HG02763 (cell line): ENCODE measurements at regions not wholly inside any gene's neighbourhood (a gene's known extent, or its start where the extent isn't known, plus 50 kb on each side); places are given as distances from the start of the nearest gene placed in this dataset.
A peak's percentile ranks its signal among the peaks of the same experiment; 100 is the strongest.
"Not testable (repeated sequence)": the region's sequence is repeated elsewhere in the genome, so short reads cannot be mapped to it uniquely, and the experiment has no call there.

Experiments used
- ATAC-seq: cut with Tn5 transposase; IDR thresholded peaks from one replicate; pipeline ENCODE4 v1.9.1; 2021; ENCODE audit warnings: mild to moderate bottlenecking, moderate library complexity; ENCODE audit not compliant: unreplicated experiment

GRCh38 chr6:58073263-58073662 lies 755.8 kb downstream of the PRIM2 start:
- no peak for ATAC-seq

DNA sequence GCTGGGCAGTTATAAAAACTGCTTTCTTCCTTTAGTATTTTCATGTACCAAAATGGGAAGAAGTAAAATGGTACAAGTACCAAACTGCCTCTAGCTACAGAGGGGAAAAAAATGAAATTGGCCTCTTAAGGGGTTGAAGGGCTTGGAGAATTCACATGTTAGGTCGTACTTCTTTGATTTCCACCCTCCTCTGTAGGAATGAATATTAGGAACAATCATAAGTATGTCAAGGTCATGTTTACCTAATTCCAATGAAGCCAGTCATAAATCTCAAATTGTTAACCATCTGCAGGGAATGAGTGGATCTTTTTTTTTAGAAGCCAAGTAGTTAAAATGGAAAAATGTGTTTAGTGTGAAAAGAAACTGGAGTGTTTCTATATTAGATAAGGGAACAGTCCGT lies 772.6 kb downstream of the PRIM2 start:
- ATAC-seq, result not testable (repeated sequence)

GRCh38 chr6:58097251-58097650 lies 779.8 kb downstream of the PRIM2 start:
- ATAC-seq, result not testable (repeated sequence)

GRCh38 chr6:58113960-58114359 lies 796.5 kb downstream of the PRIM2 start:
- ATAC-seq, result no peak

- not testable (repeated sequence) for ATAC-seq
These were observed 799.7 kb downstream of the PRIM2 start for GRCh38 chr6:58117162-58117561.

DNA sequence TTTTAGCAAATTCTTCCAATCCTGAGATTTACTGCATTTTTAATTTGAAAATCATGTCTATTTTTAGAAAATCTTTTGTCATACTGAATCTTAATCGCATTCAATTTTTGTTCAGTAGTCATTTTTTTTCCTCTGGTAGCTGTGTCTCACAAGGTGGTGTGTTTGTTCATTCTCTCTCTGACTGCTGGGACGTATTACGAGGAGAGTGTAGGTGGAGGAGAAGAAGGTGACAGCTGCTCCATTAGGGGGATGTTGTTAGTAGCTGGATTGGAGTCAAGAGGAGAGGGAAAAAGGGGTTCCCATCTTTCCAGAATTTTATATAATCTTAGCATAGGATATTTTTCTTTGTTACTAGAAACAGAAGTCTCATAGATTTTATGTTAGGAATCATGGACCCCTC lies 804.2 kb downstream of the PRIM2 start:
- ATAC-seq, result not testable (repeated sequence)

DNA sequence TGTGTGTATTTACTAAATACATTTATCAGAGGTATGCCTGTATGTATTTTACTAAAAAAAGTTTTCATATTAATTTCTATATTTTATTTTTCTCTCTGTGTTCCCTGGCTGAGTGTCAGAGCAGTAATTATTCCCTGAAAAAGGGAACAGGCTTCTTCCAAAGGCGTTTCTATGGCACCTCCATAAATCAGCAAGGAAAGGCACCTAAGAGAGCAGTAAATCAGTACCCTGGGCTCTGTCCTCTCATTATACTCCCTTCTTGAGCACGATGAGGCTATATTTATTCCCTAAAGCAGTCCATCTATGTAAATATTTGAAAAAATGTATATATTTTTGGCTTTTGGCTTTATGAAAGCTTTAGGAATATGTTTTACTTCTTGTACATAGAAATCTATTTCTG lies 806.3 kb downstream of the PRIM2 start:
- ATAC-seq, result not testable (repeated sequence)

- peak; percentile 70 for ATAC-seq
These were observed 811.1 kb downstream of the PRIM2 start for GRCh38 chr6:58128549-58128948.

DNA sequence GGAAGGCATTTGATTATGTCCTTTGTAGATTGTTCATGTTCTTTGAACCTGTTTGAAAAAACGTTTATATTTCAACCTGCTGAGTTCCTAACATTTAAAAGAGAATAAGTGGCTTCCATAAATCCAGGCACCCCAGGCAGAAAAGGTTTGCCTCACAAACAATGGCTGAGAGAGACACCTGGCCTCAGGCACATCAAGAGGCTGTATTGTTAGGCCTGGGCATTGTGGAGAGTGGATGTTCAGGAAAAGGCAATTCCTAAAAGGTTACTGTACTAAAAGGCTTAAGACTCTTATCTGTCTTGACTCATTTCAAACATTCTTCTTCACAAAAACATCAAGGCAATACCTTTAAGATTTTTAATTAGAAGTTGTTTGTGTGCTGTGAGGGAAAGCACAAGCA lies 811.7 kb downstream of the PRIM2 start:
- peak; percentile 13 for ATAC-seq

DNA sequence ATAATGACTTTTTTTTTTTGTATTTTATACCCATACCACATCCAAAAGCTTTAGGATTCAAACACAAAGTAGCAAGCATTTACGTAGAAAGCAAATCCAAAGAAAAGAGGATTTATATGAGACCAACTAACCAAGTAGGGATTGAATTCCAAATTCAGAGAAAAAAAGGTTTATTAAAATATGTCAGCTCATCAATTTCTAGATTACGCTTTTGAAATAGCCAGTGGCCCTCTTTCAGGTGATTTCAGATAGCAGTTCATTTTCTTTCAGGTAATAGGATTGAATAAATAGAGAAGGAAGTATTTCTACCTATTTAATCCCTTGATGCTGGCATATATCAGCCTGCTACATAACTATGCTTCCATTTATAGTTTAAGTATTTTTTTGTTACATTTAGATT lies 822.3 kb downstream of the PRIM2 start:
- not testable (repeated sequence) for ATAC-seq

DNA sequence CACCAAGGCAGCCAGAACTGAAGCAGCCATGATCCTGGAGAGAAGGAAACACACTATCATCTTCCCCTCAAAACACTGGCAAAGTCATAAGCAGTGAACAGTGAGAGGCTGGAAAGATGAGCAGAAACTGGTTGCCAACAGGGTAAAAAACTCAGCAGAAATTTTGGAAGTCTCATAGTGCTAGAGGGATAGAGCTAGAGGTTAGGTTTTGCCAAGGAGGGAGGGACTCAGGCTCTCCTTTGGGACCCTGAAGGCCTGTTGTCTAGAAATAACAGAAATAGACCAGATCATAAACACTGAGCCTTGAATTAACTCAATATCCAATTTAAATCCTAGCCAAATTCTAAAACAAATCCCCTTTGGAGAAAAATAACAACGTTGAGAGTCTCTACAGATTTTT lies 853.6 kb downstream of the PRIM2 start:
- not testable (repeated sequence) for ATAC-seq

DNA sequence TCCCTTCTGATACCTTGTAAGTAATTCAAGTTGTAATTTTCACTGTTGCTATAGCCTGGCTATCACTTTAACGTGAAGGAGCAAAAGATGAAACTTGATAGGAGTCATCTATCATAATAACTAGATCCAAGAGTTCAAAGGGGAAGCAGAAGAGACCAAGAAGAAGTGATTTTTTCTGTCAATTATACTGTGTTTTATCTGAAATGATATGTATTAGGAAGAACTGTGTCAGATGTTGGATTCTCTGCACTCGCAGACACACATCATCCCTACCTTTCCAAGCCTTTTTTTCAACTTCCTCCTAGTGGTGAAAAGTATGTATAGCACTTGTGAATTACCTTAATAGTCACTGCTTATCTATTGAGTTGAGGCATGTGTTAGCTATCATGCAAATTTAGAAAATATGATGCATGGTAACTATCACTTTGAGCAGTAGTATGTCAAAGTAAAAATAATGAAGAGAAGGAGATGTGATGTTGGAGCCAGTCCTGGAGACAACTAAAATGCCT lies 864.2 kb downstream of the PRIM2 start:
- peak; percentile 59 for ATAC-seq

DNA sequence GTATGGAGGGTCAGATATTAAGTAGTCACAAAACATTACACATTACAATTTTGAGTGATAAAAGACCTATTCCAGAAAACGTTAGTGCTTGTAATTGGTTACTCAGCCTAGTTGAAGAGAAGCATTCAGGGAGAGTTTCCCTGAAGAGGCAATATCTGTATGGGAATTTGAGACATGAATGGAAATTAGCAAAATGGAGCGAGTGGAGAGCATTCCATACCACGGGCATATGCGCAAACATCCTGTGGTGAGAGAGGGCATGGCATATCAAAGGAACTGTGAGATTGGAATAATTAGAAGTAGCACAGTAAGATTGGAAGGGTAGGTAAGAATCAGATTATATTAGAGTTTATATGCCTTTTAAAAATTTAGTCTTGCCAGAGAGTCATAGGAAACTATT lies 867.9 kb downstream of the PRIM2 start:
- not testable (repeated sequence) for ATAC-seq

DNA sequence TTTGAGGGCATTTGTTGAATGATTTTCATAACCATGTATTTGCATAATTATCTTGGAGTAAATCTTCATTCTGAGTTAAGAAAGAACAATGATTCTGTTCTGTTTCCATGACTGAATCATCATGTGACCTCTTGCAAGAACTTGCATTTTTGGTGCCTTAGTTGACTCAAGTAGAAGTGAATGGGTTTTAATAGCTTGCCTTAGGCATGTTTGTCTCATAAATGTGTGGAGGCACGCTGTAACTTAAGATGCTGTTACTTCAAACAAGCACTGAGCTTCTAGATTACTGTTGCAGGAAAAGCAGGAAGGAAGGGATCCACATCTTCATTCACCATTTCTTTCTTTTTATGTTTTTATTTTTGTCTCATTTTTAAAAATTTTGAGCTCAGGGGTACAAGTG lies 875.8 kb downstream of the PRIM2 start:
- not testable (repeated sequence) for ATAC-seq

DNA sequence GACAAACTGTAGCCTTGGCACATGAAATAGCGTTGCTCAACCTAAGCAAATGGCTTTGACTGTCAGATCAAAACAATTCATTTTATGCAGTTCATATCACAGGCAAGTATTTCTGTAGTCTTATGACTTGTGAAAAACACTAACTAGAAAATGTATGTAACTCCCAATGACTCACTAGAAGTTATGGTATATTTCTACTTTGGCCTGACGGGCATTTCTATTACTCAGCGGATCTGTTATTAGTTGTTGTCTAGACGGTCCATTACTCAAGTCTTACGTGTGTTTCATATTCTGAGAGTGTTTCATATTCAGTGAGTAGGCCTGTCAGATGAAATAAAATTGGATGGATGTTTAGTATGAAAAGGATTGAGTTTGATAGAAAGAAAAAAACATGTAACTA lies 880.9 kb downstream of the PRIM2 start:
- ATAC-seq, result no peak

DNA sequence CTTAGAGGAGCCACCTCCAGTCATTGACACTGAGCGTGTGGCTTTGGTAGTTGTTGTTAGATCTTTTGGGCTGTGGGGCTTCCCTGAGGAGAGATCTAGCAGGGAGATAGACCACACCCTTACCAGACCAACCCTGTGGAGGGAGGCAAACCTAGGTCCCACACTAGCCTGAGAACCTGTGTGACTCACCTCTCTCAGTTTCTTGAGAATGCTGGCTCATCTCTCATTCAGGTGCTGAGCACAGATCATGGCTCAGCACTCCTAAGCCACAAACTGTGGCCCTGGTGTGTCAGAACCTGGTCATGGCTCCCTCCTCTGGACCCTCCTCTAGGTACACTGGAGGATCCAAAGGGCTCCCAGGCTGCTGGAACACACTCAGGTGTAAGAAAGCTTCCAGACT lies 919.7 kb downstream of the PRIM2 start:
- not testable (repeated sequence) for ATAC-seq

- not testable (repeated sequence) for ATAC-seq
These were observed 921.0 kb downstream of the PRIM2 start for GRCh38 chr6:58238421-58238820.

DNA sequence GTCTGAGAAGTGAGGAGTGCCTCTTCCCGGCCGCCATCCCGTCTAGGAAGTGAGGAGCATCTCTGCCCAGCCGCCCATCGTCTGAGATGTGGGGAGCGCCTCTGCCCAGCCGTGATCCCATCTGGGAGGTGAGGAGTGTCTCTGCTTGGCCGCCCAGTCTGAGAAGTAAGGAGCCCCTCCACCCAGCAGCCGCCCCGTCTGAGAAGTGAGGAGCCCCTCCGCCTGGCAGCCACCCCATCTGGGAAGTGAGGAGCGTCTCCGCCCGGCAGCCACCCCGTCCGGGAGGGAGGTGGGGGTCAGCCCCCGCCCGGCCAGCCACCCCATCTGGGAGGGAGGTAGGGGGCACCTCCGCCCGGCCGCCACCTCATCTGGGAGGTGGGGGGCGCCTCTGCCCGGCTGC lies 940.2 kb downstream of the PRIM2 start:
- not testable (repeated sequence) for ATAC-seq

DNA sequence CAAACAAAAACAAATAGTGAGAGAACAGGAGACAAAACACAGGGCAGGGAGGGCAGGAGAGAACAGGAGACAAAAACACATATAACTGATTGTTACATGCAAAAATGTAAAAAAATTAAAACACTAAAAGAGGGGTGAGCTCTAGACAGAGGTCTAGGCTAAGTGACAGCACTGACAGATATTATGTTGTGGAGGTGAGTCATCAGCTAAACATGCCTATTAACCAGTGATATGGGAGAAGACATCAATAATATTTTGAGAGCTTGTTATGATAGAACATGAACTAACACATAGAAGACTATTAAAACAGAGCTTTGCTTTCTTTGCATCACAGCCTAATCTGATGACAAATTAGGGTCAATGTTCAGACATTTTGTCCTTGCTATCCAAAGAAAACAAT lies 972.7 kb downstream of the PRIM2 start:
- no peak for ATAC-seq

DNA sequence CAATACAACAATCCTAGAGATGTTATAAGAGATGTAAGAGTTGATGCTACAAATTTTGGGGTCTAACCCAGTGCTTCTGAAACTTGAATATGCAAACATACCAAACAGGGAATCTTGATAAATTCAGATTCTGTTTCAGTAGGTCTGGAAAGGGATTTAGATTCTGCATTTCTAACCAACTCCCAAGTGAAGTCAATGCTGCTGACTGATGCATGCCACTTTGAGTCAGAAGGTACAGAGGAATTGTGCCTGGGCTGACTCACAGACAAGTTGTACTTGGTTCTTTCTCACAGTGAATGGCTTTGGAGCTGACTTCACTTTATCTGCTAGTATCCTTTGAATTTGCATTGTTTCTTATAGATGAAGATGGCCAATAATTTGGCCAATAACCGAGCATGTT lies 973.9 kb downstream of the PRIM2 start:
- not testable (repeated sequence) for ATAC-seq

GRCh38 chr6:58307901-58308300 lies 990.5 kb downstream of the PRIM2 start:
- not testable (repeated sequence) for ATAC-seq

DNA sequence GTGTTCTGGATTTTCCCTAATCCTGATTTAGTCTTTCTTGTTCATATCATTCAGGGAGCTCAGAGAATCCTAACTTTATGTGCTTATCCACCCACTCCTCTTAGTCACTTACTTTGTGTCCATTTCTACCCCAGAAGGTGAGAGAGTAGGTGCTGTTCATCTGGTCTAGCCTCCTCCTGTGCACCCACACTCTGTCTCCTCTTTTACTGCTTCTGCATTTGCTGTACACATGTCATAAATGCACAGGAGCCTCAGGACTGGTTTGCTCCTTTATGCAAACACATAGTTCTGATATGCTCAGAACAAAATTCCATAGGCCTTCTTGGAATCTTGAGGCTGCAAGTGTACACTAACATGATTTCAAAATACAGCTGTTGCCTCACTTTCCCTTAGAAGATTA lies 1014.7 kb downstream of the PRIM2 start:
- ATAC-seq, result not testable (repeated sequence)

- ATAC-seq, result not testable (repeated sequence)
These were observed 1024.9 kb downstream of the PRIM2 start for GRCh38 chr6:58342287-58342686.
